KBM-7 (cell line): ENCODE measurements at regions not wholly inside any gene's neighbourhood (a gene's known extent, or its start where the extent isn't known, plus 50 kb on each side); places are given as distances from the start of the nearest gene placed in this dataset.

Experiments
- DNase-seq: peaks from one replicate; pipeline ENCODE4 v3.0.0-alpha.2; 2015
- in situ Hi-C: fragments of 300-500 bp; cut with MboI; formaldehyde crosslinking; loops from 2 replicates; pipeline ENCODE4 v1.14.3; 2020; ENCODE audit warnings: low sequenced_read_pairs, low pct_unique_long_range_greater_than_20kb, mixed read lengths

DNA sequence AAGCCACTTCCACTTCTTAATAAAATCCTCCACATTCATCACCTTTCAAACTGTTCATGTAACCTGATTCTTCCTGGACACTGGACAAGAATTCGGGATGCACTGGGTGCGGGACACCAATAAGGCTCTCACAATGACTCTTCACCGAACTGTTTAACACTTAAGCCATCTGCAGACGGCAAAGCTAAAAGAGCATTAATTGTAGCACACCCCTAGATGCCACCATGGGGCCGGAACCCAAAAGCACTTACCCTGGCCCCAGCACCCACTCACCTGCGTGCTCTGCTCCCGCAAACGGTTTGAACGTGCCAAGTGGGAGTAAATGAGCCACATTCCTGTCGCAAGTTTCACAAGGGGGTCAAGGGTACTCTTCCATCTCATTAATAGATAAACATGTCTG lies 254.3 kb upstream of the PRR20A start:
- in situ Hi-C loops: no loop called here
- no peak for DNase-seq

DNA sequence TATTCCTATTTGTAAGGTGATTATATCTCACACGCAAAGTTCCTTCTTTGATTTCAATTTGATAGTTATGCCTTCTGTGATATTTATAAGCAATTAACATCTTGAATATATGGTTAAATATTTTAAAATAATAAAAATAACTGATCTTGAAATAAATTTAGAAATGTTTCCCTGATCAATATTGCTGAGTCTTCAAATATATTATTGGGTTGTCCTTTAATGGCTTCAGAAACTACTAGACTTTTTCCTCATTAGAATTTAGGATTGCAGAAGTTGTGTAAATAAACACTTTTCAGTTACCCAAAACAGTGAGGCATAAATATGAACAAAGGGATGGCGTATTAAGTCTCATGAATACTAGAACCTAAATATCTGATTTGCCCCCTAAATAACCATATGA lies 252.3 kb upstream of the PRR20A start:
- no peak for DNase-seq
- in situ Hi-C loops: no loop called here

DNA sequence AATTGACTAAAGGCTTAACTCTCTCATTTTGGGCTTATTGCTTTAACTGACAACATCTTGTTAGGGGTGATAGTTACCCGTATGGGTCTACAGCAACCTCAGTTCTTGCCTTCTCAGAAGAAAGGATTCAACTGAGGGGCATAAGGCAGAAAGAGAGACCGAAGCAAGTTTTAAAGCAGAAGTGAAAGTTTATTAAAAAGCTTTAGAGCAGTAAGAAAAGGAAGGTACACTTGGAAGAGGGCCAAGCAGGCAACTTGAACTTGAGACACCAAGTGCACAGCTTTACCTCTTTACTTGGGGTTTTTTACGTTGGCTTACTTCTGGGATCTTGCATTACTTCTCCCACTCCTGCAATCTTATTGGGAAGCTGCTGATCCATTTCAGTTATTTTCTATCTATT lies 246.9 kb upstream of the PRR20A start:
- in situ Hi-C loops: no loop called here
- DNase-seq: no peak

DNA sequence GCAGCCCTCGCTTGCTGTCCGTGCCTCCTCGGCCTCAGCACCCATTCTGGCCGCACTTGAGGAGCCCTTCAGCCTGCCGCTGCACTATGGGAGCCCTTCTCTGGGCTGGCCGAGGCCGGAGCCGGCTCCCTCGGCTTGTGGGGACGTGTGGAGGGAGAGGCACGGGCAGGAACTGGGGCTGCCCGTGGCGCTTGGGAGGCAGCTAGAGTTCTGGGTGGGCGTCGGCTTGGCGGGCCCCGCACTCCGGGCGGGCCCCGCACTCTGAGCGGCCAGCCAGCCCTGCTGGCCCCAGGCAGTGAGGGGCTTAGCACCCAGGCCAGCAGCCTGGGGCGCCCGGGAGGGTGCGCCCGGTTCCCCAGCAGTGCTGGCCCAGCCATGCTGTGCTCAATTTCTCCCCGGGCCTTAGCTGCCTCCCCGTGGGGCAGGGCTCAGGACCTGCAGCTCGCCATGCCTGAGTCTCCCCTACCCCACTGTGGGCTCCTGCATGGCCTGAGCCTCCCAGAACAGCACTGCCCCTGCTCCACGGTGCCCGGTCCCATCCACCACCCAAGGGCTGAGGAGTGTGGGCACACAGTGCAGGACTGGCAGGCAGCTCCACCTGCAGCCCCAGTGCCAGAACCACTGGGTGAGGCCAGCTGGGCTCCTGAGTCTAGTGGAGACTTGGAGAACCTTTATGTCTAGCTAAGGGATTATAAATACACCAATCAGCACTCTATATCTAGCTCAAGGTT lies 240.0 kb upstream of the PRR20A start:
- in situ Hi-C loops: no loop called here
- DNase-seq: no peak

DNA sequence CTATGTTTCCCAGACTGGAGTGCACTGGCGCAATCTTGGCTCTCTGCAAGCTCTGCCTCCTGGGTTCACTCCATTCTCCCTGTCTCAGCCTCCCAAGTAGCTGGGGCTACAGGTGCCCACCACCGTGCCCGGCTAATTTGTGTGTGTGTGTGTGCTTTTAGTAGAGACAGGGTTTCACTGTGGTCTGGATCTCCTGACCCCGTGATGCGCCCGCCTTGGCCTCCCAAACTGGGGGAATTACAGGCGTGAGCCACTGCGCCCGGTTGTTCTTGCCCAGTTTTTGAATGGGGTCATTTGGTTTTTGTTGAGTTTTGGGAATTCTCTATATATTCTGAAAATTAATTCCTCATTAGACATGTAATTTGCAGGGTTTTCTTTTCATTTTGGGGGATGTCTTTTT lies 238.4 kb upstream of the PRR20A start:
- in situ Hi-C loops: no loop called here
- DNase-seq: no peak

DNA sequence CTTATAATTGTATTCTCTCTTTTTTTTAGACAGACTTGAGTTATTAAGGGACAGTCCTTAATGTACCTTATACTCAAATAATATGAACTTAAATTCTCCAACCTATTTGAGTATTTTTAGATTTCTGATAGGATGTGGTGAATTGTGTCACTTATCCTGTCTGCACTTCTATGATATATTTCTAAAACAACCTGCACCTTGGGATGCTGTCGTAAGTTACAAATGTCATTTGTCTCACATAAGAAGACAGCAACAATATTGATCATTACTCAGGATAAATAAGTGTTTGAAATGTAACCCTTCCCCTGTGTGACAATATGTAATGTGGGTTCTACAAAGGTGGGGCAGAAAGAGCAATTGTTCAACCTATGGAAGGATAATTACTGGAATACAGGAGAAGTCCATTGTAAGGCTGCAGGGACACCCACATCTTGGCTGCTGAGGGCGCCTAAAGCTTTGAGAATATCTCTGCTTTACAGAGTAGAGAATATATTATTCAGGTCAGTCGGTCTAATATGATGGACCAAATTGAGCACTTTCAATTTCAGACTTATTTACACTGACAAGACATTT lies 236.9 kb upstream of the PRR20A start:
- in situ Hi-C loops: no loop called here
- no peak for DNase-seq

DNA sequence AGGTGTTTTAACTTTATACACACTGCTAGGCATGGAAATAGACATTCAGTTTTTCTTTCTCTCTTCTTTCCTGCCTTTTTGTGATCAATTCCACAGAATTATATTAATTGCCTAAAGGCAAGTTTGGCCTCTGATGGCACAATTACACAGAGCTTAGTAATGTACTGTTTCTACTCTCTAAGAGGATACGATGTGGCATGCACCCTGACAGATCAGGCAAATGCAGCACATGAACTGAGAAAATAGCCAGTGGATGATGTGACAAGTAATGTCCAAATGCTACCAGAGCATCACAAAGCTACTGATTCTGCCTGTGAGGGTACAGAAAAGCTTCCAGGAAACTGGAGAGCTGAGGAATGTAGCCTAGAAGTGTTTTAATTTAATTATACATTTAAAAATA lies 233.8 kb upstream of the PRR20A start:
- in situ Hi-C loops: no loop called here
- DNase-seq: no peak

DNA sequence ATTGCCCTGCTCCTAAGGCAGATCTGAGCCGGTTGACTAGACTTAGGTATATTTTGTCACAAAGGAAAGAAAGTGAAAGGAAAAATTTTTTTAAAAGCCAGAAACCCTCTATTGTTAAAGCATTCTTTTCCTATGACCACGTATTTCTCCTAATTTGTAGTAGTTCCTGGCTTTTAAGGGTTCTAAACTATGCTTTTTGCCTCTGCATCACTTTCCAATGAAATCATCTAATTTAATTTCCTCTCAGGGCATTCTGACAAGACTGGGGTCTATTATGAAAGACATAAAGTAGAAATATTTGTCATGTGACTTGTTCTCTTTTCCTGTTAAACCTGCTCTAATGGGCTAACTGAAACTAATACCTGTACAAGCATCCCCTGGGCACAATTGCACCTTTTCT lies 233.0 kb upstream of the PRR20A start:
- in situ Hi-C loops: no loop called here
- DNase-seq: no peak

DNA sequence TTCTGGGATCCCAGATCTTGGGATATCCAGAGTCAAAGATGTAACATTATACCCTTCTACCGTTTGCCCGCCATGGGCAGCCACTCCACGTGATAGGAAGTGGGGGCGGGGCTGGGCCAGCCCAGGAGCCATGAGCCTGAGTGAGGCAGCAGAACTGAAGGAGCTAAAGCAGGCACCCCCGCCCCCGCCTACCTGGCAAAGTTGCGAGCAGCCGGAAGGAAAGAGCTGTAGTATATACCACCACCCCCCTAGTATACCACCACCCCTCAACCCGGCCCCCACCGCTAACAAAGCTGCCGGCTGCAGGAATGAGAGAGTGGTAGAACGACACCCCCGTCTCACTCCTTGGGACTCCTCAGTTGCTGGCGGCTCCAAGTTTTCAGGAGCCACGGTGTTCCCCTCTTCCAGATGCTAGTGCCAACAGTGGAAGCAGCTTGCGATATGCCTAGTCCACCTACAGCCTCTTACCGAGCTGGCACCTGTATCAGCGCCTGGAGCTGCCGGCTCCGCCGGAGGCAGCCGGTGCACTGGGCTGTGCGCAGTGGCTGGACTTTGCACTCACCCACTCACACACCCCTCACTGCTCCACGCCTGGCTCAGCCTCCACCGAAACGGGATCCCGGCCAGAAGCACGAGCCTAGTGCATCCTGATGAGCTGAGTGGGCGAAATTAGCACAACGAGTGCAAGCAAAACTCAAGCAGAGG lies 230.7 kb upstream of the PRR20A start:
- in situ Hi-C loops: no loop called here
- no peak for DNase-seq

DNA sequence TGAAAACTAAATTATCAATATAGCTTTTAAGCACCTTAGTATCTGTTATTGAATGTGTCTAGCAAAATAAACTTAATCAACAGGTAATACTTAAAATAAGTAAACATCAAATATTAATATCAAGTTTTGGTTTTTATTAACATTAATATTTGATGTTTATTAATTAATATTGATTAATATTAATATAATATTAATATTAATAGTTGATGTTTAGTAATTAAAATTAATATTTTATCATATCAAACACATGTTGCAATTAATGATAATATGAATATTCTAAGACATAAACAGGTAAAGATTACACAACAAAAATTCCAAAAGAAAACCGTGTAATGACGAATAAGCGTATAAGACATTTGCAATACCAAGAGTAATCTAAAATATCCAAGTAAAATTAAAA lies 222.8 kb upstream of the PRR20A start:
- in situ Hi-C loops: no loop called here

DNA sequence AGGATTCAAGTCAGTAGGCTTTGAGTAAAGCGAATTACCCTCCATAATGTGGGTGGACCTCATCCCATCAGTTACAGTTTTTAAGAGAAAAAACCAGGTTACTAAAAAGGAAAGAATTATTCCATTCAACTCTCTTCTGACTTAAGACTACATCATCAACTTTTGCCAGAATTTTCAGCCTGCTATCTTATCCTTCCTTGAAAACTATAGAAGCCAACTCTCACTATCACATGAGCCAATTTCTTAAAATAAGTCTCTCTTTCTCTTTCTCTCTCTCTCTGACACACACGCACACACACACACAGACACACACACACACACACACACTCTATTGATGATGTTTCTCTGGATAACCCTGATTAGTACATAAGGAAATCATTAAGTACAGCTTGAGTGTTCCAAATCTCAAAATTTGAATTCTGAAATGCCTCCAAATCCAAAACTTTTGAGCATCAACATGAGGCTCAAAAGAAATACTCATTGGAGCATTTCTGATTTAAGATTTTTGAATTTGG lies 217.0 kb upstream of the PRR20A start:
- DNase-seq: no peak
- in situ Hi-C loops: no loop called here

More for the DNA sequence above, 222.8 kb upstream of the PRR20A start:
- no peak for DNase-seq

DNA sequence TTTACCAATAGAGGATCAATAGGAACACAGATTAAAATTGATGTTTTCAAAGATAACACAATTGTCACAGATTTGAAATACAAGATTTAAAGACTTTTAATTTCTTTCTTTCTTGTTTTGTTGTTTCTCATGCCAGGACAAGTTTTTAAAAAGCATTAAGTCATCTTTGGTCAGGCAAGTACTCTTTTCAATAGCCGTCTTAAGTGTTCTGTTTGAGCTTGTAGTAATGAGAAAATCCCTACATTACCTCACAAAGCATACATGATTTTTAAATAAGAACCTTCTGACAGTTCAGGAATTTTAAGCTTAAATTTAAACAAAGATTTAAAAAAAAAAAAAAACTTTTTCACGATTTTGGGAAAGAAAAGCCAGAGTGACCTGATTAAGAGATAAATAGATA lies 216.3 kb upstream of the PRR20A start:
- DNase-seq: no peak
- in situ Hi-C loops: no loop called here

DNA sequence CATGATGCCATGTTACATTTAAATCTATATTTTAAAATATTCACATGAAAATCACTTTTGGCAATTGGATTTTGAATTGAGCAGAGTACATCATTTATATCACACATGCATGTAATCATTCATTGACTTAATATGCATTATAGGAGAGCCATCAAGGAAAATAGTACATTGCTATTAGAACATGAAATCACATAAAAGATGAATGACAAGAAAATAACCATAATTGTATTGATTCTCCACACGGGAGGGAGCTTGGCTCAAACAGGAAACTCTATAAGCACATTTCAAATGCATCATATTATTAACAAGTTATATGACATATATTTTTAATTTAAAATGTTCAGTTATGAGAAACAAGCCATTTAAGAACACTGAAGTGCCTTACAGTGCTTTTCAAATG lies 208.6 kb upstream of the PRR20A start:
- in situ Hi-C loops: no loop called here
- no peak for DNase-seq

DNA sequence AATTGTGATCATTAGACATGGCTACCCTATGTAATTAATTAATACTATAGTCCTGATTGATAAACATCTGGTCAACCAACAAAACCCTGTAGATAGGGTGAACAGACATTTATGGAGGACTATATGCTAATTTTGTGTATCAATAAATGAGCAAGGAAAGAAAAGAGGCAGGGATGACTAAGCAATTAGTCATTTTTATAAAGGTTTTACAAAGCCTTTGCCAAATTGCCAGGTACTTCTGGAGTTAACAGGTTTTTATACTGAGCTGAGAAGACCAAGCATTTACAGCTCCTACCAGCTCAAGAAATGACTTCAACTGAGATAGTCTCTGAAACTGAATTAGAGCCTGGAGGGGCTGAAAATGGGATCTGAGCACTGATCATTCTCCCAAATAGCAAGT lies 186.8 kb upstream of the PRR20A start:
- no peak for DNase-seq
- in situ Hi-C loops: no loop called here

DNA sequence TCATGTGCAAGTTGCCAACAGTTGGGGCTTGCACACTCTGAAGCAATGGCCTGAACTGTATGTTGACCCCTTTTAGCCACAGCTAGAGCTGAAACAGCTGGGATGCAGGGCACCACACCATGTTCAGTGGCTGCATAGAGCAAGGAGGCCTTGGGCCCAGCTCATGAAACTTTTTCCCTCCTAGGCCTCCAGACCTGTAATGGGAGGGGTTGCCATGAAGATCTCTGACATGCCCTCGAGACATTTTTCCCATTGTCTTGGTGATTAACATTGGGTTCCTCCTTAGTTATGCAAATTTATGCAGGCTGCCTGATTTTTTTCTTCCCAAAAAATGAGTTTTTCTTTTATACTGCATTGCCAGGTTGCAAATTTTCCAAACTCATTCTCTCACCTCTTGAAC lies 165.1 kb upstream of the PRR20A start:
- in situ Hi-C loops: no loop called here
- DNase-seq: no peak

DNA sequence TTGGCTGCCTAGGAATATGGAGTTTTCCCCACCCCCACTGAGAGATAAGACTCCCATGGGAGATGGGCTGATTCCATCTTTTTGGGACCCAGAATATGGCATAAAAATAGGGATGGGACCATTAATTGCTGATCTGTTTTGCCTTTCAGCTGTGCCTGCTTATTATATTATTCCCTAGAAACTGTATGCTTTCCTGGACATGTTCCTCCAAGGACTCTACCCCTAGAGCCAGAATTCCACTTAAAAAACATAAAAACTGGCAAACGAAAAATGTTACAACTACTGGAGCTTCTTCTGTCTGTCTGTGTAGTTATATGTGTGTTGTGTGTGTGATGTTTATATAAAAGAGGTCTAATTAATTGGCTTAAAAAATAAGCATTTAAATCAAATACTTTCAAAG lies 159.9 kb upstream of the PRR20A start:
- in situ Hi-C loops: no loop called here
- no peak for DNase-seq

DNA sequence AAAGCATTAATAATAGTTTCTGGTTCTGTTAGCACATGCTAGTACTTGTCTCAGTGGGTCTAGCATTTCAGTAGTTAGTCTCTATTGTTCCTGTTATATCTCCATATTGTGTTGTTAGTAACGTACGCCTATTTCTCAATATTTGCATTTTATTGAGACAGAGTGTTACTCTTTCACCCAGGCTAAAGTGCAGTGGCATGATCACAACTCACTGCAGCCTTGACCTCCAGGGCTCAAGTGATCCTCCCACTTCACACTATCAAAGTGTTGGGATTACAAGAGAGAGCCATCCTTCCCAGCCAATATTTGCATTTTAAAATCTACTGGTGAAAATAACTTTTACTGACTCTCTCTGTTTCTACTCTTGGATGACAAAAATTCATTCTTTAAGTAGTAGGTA lies 154.6 kb upstream of the PRR20A start:
- in situ Hi-C loops: no loop called here
- no peak for DNase-seq

DNA sequence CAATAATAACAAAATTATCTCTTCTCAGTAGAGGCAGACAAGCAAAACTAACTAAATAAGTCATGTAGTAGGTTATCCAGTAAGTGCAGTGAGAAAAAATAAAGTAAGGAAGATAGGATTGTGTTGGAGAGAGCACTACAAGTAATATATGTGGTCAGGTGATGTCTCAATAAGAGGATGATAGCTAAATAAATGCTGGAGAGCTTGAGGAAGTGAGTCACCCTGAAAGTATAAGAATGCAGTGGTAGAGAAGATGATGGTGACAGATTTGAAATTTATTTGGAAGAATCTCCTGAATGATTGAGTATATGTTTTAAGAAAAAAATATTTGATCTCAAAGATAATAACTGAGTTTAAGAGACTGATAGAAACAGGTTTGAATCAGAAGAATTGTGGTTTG lies 152.2 kb upstream of the PRR20A start:
- no peak for DNase-seq
- in situ Hi-C loops: no loop called here

DNA sequence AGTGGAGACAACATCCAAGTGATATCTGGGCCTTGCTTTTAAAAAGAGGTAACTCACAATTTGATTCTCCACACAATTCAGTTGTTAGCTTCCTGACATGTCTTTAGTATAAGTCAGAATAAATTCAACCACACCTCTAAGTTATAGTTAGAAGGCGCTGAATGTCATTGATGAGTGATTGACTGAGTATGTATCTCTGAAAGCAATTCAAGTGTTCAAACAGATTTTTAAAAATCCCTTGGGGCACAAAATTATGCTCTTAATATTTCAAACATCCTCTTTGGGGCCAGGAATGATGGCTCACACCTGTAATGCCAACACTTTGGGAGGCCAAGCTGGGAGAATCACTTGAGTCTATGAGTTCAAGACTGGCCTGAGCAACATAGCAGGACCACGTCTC lies 137.0 kb upstream of the PRR20A start:
- in situ Hi-C loops: no loop called here
- DNase-seq: no peak

DNA sequence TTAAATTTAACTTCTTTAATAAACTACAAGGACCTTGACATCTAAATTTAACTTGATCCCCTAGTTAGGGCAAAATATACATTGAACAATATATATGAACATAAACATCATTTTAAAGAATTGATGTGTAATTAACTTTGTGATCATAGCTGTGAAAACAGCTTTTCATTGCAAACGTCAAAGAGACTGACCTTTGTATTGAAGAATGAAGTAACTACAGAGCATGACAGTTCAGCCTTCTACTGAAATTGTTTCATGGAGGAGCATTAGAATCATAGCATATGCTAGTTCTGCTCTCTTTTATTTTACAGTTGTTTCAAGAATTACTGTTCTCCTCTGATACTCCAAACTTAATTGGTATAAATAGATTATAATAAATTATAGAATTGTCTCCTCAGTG lies 123.4 kb upstream of the PRR20A start:
- in situ Hi-C loops: no loop called here
- no peak for DNase-seq

DNA sequence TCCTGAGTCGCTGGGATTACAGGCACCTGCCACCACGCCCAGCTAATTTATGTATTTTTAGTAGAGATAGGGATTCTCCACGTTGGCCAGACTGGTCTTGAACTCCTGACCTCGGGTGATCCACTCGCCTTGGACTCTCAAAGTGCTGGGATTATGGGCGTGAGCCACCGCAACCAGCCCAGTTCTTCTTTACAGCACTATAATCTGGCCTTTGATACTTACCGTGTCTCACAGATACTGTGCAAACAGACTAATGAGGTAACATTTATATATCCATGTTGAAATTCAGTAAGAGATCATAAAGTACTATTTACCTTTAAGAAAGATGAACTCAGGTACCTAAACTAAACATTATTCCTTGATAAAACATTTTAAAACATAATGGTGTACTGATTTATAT lies 121.8 kb upstream of the PRR20A start:
- in situ Hi-C loops: no loop called here
- no peak for DNase-seq
